HG03280 (cell line): ENCODE measurements at regions not wholly inside any gene's neighbourhood (a gene's known extent, or its start where the extent isn't known, plus 50 kb on each side); places are given as distances from the start of the nearest gene placed in this dataset.

ENCODE experiments used
- ATAC-seq: cut with Tn5 transposase; IDR thresholded peaks from one replicate; pipeline ENCODE4 v1.9.1; 2021; ENCODE audit warnings: mild to moderate bottlenecking, moderate library complexity; ENCODE audit not compliant: unreplicated experiment

- ATAC-seq: no peak
Measured at GRCh38 chr6:26284537-26285142, 80.4 kb upstream of the BTN3A2 start.

GRCh38 chr6:26285143-26286134 is 79.6 kb upstream of the BTN3A2 start:
- ATAC-seq: peak; percentile 70

GRCh38 chr6:26286168-26286877 is 78.7 kb upstream of the BTN3A2 start:
- no peak for ATAC-seq

- ATAC-seq: no peak
Measured at GRCh38 chr6:26288155-26288554, 76.8 kb upstream of the BTN3A2 start.

GRCh38 chr6:26290941-26291340 is 74.1 kb upstream of the BTN3A2 start:
- no peak for ATAC-seq

GRCh38 chr6:26292709-26293108 is 72.3 kb upstream of the BTN3A2 start:
- ATAC-seq: no peak

GRCh38 chr6:26294302-26294701 is 70.7 kb upstream of the BTN3A2 start:
- no peak for ATAC-seq

GRCh38 chr6:26295691-26296555 is 69.1 kb upstream of the BTN3A2 start:
- no peak for ATAC-seq

- no peak for ATAC-seq
Measured at GRCh38 chr6:26296556-26296856, 68.5 kb upstream of the BTN3A2 start.

- no peak for ATAC-seq
Measured at GRCh38 chr6:26296857-26297648, 67.9 kb upstream of the BTN3A2 start.

- ATAC-seq: no peak
Measured at GRCh38 chr6:26299286-26300042, 65.5 kb upstream of the BTN3A2 start.

GRCh38 chr6:26300043-26300331 is 65.0 kb upstream of the BTN3A2 start:
- no peak for ATAC-seq

GRCh38 chr6:26300359-26300758 is 64.6 kb upstream of the BTN3A2 start:
- no peak for ATAC-seq

GRCh38 chr6:26300828-26301227 is 64.2 kb upstream of the BTN3A2 start:
- ATAC-seq: no peak

- ATAC-seq: no peak
Measured at GRCh38 chr6:26301638-26302037, 63.4 kb upstream of the BTN3A2 start.

- no peak for ATAC-seq
Measured at GRCh38 chr6:26302941-26303559, 61.9 kb upstream of the BTN3A2 start.

GRCh38 chr6:26304213-26304796 is 60.7 kb upstream of the BTN3A2 start:
- no peak for ATAC-seq

GRCh38 chr6:26304797-26305640 is 60.0 kb upstream of the BTN3A2 start:
- no peak for ATAC-seq
